ENCODE measurements at regions not wholly inside any gene's neighbourhood (a gene's known extent, or its start where the extent isn't known, plus 50 kb on each side); places are given as distances from the start of the nearest gene placed in this dataset.
"Not testable (repeated sequence)": the region's sequence is repeated elsewhere in the genome, so short reads cannot be mapped to it uniquely, and the experiment has no call there.

GRCh38 chrY:20042993-20043392 is 298.5 kb upstream of the KDM5D start:
- DNase-seq (ENCODE audit: low read depth): no peak

- DNase-seq (ENCODE audit: low read depth): no peak
Measured at GRCh38 chrY:20025676-20026075, 281.1 kb upstream of the KDM5D start.

GRCh38 chrY:19993410-19993809 is 248.9 kb upstream of the KDM5D start:
- not testable (repeated sequence) for DNase-seq (ENCODE audit: low read depth)

GRCh38 chrY:19973012-19973411 is 228.5 kb upstream of the KDM5D start:
- DNase-seq (ENCODE audit: low read depth): no peak

DNA sequence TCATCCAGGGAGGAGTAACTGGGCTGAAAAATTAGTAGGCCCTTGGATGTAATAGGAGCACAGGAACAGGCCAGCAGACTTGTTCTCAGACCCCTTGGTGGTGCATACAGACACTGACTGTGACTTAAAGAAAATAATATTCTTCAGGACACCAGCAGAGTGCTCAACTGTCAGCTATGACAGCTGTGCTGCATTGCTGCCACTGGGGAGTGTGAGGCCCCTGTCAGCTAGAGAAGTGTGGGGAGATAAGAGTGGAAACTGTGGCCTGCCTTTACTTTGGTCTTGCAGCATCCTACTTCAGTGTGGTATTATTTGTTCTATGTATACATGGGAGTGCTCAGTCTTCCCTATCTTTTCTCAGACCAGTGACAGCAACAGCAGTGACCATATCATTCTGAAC is 203.2 kb upstream of the KDM5D start:
- no peak for DNase-seq (ENCODE audit: low read depth)

GRCh38 chrY:19899011-19899410 is 154.5 kb upstream of the KDM5D start:
- DNase-seq (ENCODE audit: low read depth): no peak

DNA sequence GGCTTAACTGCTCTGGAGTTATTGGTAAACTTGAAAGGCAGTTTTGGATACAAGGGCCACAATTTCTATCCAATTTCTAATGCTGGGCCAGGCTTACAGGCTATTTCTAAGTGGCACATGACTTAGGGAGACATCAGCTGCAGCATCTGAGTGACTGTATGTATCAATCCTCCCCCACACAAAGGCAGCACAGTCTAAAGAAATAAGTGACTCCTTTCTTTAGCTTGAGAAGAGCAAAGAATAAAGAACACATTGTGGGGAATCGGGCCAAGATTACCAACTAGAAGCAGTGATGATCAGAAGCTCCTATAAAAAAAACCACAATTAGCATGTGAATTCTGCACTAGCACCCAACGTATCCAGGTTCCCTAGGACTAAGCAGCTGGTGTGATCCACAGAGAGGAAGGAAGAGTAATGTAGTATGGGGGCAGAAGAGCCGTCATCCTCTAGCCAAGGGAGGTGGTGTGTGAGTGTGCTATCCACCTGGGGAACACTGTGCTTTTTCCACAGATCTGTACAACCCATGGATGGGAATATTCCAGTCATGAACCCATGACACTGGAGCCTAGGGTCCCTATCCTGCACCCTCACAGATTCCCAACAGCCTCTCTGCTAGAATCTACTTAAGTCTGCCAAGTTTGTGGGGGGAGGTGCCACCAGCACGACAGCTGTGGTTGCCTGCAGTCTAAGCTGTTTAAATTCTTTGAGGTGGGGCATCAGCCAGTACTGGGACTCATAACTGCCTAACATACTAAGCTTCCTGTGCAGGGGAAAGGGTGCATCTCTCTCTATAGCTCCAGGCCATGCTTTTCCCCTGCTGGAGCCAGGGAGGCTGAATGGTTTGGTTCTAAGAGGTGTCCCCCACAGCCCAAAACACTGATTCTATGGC is 147.8 kb upstream of the KDM5D start:
- DNase-seq (ENCODE audit: low read depth): no peak

DNA sequence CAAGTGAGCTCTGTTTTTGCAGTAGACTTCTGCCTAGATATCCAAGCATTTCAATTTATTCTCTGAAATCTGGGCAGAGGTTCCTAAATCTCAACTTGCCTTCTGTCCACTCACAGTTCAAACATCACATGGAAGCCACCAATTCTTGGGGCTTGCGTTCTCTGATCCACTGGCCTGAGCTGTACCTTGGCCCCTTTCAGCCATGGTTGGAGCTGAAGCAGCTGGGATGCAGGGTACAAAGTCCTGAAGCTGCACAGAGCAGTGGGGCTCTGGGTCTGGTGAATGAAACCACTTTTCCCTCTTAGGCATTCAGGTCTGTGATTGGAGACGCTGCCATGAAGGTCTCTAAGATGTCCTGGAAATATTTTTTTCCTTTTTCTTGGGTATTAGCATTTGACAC is 137.6 kb upstream of the KDM5D start:
- no peak for DNase-seq (ENCODE audit: low read depth)

GRCh38 chrY:19869715-19870114 is 125.2 kb upstream of the KDM5D start:
- DNase-seq (ENCODE audit: low read depth): peak; percentile 0

GRCh38 chrY:19869281-19869680 is 124.8 kb upstream of the KDM5D start:
- peak; percentile 0 for DNase-seq (ENCODE audit: low read depth)

DNA sequence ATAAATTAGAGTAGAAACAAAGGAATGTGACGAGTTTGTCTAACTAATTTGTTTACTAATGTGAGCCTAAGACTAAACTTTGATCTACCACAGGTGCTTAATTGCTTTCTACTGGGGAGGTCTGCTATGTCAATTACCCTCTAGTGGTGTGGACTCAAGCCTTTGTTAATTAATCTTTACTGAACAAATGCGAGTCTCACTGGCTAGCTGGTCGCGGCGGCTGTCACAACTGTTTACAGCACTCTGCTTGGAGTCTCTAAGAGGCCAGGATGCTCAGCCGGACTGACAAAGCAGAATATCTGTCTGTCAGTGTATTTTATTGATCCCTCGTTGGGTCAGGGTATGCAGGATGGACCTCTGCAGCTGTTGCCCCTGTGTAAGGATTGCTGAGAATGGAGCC is 124.1 kb upstream of the KDM5D start:
- DNase-seq (ENCODE audit: low read depth): no peak

DNA sequence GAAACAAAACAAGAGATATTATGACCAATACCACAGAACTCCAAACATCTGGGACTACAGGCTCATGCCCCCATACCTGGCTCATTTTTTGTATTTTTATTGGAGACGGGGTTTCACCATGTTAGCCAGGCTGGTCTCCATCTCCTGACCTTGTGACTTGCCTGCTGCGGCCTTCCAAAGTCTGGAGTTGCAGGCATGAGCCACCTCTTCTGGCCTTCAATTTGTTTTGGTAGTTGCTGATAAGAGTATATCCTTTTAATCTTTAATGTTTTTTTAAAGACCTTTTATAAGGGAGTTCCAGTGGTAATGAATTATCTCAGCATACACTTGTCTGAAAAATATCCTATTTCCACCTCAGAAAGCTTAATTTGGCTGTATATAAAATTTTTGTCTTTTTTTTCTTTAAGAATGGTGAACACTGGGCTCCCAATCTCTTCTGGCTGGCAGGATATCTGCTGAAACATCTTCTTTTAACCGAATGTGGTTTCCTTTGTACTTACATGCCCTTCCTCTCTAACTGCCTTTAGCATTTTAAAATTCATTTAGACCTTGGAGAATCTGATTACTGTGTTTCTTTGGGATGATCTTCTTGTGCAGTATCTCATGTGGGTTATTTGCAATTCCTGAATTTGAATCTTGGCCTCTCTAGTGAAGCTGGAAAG is 112.1 kb upstream of the KDM5D start:
- DNase-seq (ENCODE audit: low read depth): no peak

- no peak for DNase-seq (ENCODE audit: low read depth)
Measured at GRCh38 chrY:19842972-19843371, 98.4 kb upstream of the KDM5D start.

- DNase-seq (ENCODE audit: low read depth): no peak
Measured at GRCh38 chrY:19824136-19824535, 79.6 kb upstream of the KDM5D start.

DNA sequence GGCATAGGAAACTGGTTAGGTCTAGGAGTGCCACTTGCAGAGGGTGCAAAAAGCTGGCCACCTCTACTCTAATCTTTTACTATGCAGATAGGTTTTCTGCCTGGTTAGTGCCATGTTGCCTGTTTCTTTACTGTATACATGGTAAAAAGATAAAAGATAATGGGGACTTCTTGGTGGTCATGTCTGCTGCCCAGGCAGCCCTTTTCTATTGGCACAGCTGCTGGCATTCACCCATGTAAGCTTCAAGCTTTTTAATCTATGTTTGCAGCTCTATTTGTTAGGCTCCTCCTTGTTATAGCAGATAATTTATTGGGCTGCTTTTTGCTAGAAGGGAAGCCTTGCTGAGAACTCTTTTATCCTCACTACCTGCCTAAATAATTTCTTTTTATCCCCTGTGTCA is 74.0 kb upstream of the KDM5D start:
- DNase-seq (ENCODE audit: low read depth): no peak

DNA sequence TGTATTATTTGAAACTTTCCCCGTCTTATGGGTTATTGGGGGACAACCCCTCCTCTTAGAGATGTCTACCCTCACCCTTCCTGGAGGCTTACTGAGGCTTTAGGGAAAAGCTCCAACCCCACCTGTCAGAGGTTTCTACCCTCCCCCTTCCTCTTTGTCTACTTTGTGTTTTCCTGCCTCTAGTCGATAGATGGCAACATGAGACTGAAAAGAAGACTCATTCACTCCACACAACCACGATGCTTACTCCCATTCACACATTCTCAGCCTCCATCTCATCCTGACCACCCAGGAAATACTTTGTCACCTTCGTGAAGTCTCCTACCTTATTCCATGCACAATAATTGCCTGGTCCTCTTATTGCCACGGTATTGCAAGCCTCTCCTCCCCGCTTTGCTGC is 72.4 kb upstream of the KDM5D start:
- DNase-seq (ENCODE audit: low read depth): no peak

- DNase-seq (ENCODE audit: low read depth): no peak
Measured at GRCh38 chrY:19816053-19816823, 71.7 kb upstream of the KDM5D start.
